Nephron (organoid): ENCODE measurements at regions not wholly inside any gene's neighbourhood (a gene's known extent, or its start where the extent isn't known, plus 50 kb on each side); places are given as distances from the start of the nearest gene placed in this dataset.

Experiments used
- H3K27ac Mint-ChIP-seq, 3 experiments: 2 replicates each; pipeline ENCODE4 v1.8.0; 2020; ENCODE audit warnings: mixed read lengths in 3 of 3, mild to moderate bottlenecking in 2 of 3, moderate library complexity in 1 of 3
- H3K27me3 Mint-ChIP-seq: 2 replicates; pipeline ENCODE4 v1.8.0; 2021; ENCODE audit warnings: low read depth, mild to moderate bottlenecking, moderate library complexity, mixed read lengths
- H3K36me3 Mint-ChIP-seq: 2 replicates; pipeline ENCODE4 v1.8.0; 2020; ENCODE audit warnings: low read depth, mixed read lengths
- H3K4me1 Mint-ChIP-seq: 2 replicates; pipeline ENCODE4 v1.8.0; 2020; ENCODE audit warnings: mixed read lengths
- H3K4me3 Mint-ChIP-seq, 3 experiments: 2 replicates each; pipeline ENCODE4 v1.8.0; 2020; ENCODE audit warnings: mild to moderate bottlenecking in 3 of 3, mixed read lengths in 3 of 3, moderate library complexity in 2 of 3
- H3K9me3 Mint-ChIP-seq: 2 replicates; pipeline ENCODE4 v1.8.0; 2020; ENCODE audit warnings: mixed read lengths
- CTCF ChIP-seq, 3 experiments: fragments of 200-600 bp; sonication (generic); IDR thresholded peaks; one replicate each; pipeline ENCODE4 v1.5.0; 2021; ENCODE audit warnings: antibody characterized with exemption in 3 of 3; ENCODE audit not compliant: unreplicated experiment in 3 of 3

- Mint-ChIP-seq H3K36me3 (peaks cover 20% of the 10 kb centered on the region), H3K27me3 (no peaks in the 10 kb centered on the region), H3K27ac (no peak overlapping the region), H3K4me1 (peaks cover 13% of the 10 kb centered on the region), H3K4me3 (no peak overlapping the region), H3K9me3 (peaks cover 47% of the 10 kb centered on the region)
- no peak for TF ChIP-seq CTCF (IDR thresholded peaks at IDR 0.05; ENCODE audit: unreplicated experiment in 3 of 3)
These were observed 88.4 kb upstream of the CDH5 start for GRCh38 chr16:66278111-66278531.

GRCh38 chr16:66277311-66278070, 89.0 kb upstream of the CDH5 start:
- Mint-ChIP-seq H3K9me3 (peaks cover 47% of the 10 kb centered on the region), H3K27ac (no peak overlapping the region), H3K4me1 (peaks cover 19% of the 10 kb centered on the region), H3K36me3 (peaks cover 20% of the 10 kb centered on the region), H3K4me3 (no peak overlapping the region), H3K27me3 (no peaks in the 10 kb centered on the region)
- TF ChIP-seq CTCF (IDR thresholded peaks at IDR 0.05; ENCODE audit: unreplicated experiment in 3 of 3), result no peak

- Mint-ChIP-seq H3K27me3 (peaks cover 2% of the 10 kb centered on the region), H3K9me3 (peaks cover 38% of the 10 kb centered on the region), H3K4me1 (peaks cover 23% of the 10 kb centered on the region), H3K36me3 (peaks cover 20% of the 10 kb centered on the region), H3K27ac (no peak overlapping the region), H3K4me3 (no peak overlapping the region)
- TF ChIP-seq CTCF (IDR thresholded peaks at IDR 0.05; ENCODE audit: unreplicated experiment in 3 of 3), result peak; percentile 25 to 56 (median 29)
These were observed 90.6 kb upstream of the CDH5 start for GRCh38 chr16:66275775-66276428.

DNA sequence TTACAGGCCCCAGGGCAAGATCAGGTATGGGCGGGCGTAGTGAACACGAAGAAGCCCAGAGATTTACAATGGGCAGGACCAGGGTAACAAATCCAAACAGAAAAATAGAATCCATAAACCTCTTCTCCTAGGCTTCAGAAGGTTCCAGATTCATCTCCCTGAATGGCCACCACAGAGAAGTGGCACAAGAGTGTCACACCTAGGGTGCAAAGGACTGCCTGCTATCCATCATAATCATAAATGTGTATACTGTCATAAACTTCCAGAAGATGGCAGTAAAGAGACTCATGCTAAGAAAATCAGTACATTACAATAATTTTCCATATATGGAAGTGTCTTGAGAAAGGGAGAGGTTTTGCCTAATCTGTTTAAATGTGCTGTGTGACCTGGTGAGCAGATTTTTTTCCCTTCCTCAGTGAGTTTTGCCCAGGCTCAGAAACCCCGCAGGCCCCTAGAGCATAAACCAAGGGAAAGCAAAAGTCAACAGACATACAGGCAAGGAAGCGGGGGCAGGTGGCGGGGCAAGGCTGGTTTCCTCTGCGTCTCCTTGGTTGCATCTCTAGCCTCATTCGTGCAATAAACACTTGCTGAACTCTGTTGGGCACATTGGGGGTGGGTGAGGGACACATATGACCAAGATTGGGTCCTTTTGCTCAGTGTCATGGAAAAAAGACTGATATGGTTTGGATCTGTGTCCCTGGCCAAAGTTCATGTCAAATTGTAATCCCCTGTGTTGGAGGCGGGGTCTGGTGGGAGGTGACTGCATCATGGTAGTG, 92.0 kb upstream of the CDH5 start:
- peaks cover 25% of the 10 kb centered on the region for H3K9me3 Mint-ChIP-seq
- H3K27me3 Mint-ChIP-seq, result peaks cover 3% of the 10 kb centered on the region
- peaks cover 28% of the 10 kb centered on the region for H3K4me1 Mint-ChIP-seq

More for the DNA sequence above, 92.0 kb upstream of the CDH5 start:
- Mint-ChIP-seq H3K4me3 (no peak overlapping the region), H3K36me3 (peaks cover 12% of the 10 kb centered on the region), H3K27ac (peak overlapping the region in 2 of 3 experiments; percentile 76 to 89)
- peak; percentile 36 to 48 (median 38) for TF ChIP-seq CTCF (IDR thresholded peaks at IDR 0.05; ENCODE audit: unreplicated experiment in 3 of 3)
